Calu3 (cell line): ENCODE measurements at regions not wholly inside any gene's neighbourhood (a gene's known extent, or its start where the extent isn't known, plus 50 kb on each side); places are given as distances from the start of the nearest gene placed in this dataset.

Experiments
- BruUV-seq: library from RNA; stranded (reverse); fragments of 400-500 nt; replicated peaks from 2 replicates; lab custom pipeline; 2021; lab: Mats Ljungman, UMichigan
- CTCF ChIA-PET: fragments of 300-600 bp; sonication (Branson Sonifier 250); formaldehyde crosslinking; loops from one replicate; lab custom pipeline; 2022; ENCODE audit warnings: antibody characterized with exemption; lab: Charles Lee
- DNase-seq: peaks from one replicate; pipeline ENCODE4 v3.0.0; 2022
- H3K27ac Mint-ChIP-seq: one replicate; pipeline ENCODE4 v1.8.0; 2022; ENCODE audit warnings: mixed read lengths; ENCODE audit not compliant: unreplicated experiment
- H3K27me3 Mint-ChIP-seq: one replicate; pipeline ENCODE4 v1.8.0; 2022; ENCODE audit warnings: mixed read lengths; ENCODE audit not compliant: unreplicated experiment
- H3K36me3 Mint-ChIP-seq: one replicate; pipeline ENCODE4 v1.8.0; 2022; ENCODE audit warnings: mild to moderate bottlenecking, moderate library complexity, mixed read lengths; ENCODE audit not compliant: insufficient read depth, unreplicated experiment
- H3K4me1 Mint-ChIP-seq: one replicate; pipeline ENCODE4 v1.8.0; 2022; ENCODE audit warnings: mild to moderate bottlenecking, low read depth, mixed read lengths; ENCODE audit not compliant: unreplicated experiment
- H3K4me3 Mint-ChIP-seq: one replicate; pipeline ENCODE4 v1.8.0; 2022; ENCODE audit warnings: mild to moderate bottlenecking, low read depth, moderate library complexity, mixed read lengths; ENCODE audit not compliant: unreplicated experiment
- H3K9me3 Mint-ChIP-seq: one replicate; pipeline ENCODE4 v1.8.0; 2022; ENCODE audit warnings: low read depth, mixed read lengths; ENCODE audit not compliant: unreplicated experiment
- intact Hi-C: fragments of 100-400 bp; cut with micrococcal nuclease; formaldehyde crosslinking; loops from one replicate; pipeline ENCODE4 v1.10.0; 2022; ENCODE audit not compliant: unreplicated experiment
- TF ChIP-seq, protein P1 (sequence below): fragments of 200-600 bp; IDR thresholded peaks from one replicate; pipeline ENCODE4 v1.8.0; 2022; ENCODE audit warnings: antibody characterized with exemption; ENCODE audit not compliant: unreplicated experiment

DNA sequence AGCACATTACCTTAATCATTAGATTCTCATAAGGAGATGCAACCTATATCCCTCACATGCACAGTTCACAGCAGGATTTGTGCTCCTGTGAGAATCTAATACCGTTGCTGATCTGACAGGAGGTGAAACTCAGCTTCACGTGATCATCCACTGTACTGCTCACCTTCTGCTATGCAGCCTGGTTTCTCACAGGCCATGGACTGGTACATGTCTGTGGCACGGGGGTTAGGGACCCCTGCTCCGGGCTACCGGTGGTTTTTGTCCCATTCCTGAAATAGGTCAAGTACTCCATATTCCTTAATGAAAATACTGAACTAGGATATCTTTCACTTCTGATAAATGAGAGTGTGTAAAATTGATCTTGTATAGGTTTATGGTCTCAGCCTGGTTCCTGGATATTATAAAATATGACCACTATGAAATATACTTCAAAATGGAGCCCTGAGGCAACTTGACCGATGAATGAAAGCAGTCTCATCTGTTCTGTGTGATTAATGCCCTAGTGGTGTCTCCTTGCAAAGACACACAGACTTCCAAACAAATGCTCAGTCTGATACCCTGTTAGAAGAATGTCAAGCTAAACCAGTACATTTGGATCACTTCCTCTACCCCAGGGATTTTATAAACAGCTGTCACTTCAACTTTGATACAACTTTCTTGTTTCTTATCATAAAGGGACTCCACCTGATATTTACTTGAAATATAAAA is 492.9 kb upstream of the ANO3 start:
- Mint-ChIP-seq H3K27ac (no peak overlapping the region), H3K9me3 (peaks cover 3% of the 10 kb centered on the region), H3K4me1 (no peaks in the 10 kb centered on the region), H3K36me3 (no peaks in the 10 kb centered on the region), H3K27me3 (no peaks in the 10 kb centered on the region), H3K4me3 (no peak overlapping the region)
- CTCF ChIA-PET = no interaction called here
- no peak for DNase-seq
- intact Hi-C loops = no loop called here
- no TSS peak for BruUV-seq
- TF ChIP-seq, protein P1, sequence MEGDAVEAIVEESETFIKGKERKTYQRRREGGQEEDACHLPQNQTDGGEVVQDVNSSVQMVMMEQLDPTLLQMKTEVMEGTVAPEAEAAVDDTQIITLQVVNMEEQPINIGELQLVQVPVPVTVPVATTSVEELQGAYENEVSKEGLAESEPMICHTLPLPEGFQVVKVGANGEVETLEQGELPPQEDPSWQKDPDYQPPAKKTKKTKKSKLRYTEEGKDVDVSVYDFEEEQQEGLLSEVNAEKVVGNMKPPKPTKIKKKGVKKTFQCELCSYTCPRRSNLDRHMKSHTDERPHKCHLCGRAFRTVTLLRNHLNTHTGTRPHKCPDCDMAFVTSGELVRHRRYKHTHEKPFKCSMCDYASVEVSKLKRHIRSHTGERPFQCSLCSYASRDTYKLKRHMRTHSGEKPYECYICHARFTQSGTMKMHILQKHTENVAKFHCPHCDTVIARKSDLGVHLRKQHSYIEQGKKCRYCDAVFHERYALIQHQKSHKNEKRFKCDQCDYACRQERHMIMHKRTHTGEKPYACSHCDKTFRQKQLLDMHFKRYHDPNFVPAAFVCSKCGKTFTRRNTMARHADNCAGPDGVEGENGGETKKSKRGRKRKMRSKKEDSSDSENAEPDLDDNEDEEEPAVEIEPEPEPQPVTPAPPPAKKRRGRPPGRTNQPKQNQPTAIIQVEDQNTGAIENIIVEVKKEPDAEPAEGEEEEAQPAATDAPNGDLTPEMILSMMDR = no peak

DNA sequence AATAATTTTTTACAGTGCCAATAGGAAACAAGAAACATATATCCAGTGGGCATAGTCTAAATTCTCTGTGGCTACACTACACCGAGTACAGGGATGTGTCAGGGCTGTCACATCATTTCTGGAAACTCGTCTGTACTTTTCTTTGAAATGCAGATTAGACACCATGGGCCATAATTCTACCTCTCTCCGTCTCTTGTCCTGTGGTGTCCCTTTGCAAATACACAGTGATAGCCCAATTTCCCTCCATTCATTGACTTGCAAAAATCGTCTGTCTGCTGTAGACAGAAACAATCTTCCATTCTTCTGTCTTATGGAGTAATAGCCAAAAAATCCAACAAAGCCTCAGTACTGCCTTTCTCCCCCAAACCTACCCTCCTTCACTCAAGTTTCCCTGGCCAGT is 487.1 kb upstream of the ANO3 start:
- Mint-ChIP-seq H3K4me1 (no peaks in the 10 kb centered on the region), H3K36me3 (no peaks in the 10 kb centered on the region), H3K27ac (no peak overlapping the region), H3K9me3 (peaks cover 6% of the 10 kb centered on the region), H3K27me3 (no peaks in the 10 kb centered on the region), H3K4me3 (no peak overlapping the region)
- intact Hi-C loops = no loop called here
- DNase-seq = no peak
- CTCF ChIA-PET = interaction anchor here (0.7 kb wide), 1 partner anchor 34 kb away, joined by 9 read pairs; no protein-coding TSS in a partner anchor
- TF ChIP-seq, protein P1 = no peak
- BruUV-seq = no TSS peak

DNA sequence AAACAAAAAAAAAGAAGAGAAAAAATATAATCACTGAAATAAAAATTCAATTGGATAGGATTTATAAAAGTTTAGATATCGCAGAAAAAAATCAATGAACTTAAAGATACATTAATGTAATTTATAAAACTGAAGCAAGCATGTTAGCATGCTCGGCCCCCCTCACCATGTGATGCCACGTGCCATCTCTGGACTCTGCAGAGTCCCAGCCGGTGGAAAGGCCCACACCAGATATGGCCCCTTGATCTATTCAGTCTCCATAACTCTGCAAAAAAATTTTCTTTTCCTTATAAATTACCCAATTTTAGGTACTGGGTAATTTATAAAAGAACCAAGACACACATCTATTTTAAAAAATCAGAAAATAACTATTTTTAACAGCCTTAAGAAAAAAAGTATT is 476.0 kb upstream of the ANO3 start:
- Mint-ChIP-seq H3K27me3 (no peaks in the 10 kb centered on the region), H3K4me3 (no peak overlapping the region), H3K27ac (no peak overlapping the region), H3K9me3 (peaks cover 4% of the 10 kb centered on the region), H3K4me1 (no peaks in the 10 kb centered on the region), H3K36me3 (no peaks in the 10 kb centered on the region)
- no peak for DNase-seq
- no TSS peak for BruUV-seq
- CTCF ChIA-PET = no interaction called here
- intact Hi-C loops = no loop called here
- TF ChIP-seq, protein P1 = no peak

DNA sequence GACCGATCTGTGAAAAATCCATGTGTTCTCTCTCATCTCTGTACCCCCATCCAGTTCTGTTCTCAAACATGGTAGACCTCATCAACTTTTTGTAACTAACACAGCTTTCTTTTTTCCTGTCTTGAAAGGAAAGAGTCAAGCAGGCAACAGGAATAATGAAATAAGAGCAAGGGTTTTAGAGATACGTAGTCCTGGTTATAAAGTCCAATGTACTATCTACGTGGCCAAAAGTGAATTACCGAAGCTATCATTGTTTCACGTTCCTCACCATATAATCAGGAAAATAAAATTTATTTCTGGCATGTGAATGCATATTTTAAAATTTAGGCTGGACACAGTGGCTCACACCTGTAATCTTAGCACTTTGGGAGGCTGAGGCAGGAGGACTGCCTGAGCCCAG is 472.2 kb upstream of the ANO3 start:
- no peaks in the 10 kb centered on the region for H3K27me3 Mint-ChIP-seq
- TF ChIP-seq, protein P1 = no peak
- no peak for DNase-seq
- H3K4me3 Mint-ChIP-seq = no peak overlapping the region
- H3K27ac Mint-ChIP-seq = no peak overlapping the region
- BruUV-seq = no TSS peak
- CTCF ChIA-PET = no interaction called here
- no peaks in the 10 kb centered on the region for H3K9me3 Mint-ChIP-seq
- H3K36me3 Mint-ChIP-seq = no peaks in the 10 kb centered on the region
- H3K4me1 Mint-ChIP-seq = no peaks in the 10 kb centered on the region
- intact Hi-C loops = no loop called here
